Cardiac muscle cell (in vitro differentiated cells and primary cell): ENCODE measurements at regions not wholly inside any gene's neighbourhood (a gene's known extent, or its start where the extent isn't known, plus 50 kb on each side); places are given as distances from the start of the nearest gene placed in this dataset.

ENCODE experiments used
- DNase-seq, 2 donors: peaks; one replicate each; pipeline versions ENCODE4 v3.0.0 to v3.0.0-alpha.2; 2010 to 2017; ENCODE audit warnings: low read depth in 1 of 2, low spot score in 1 of 2
- H3K27ac ChIP-seq: fragments of 200-600 bp; sonication (generic); 2 replicates; pipeline ENCODE4 v1.5.1; 2016
- H3K27me3 ChIP-seq: fragments of 200-600 bp; sonication (generic); 2 replicates; pipeline ENCODE4 v1.6.0; 2016; ENCODE audit warnings: control low read depth
- H3K36me3 ChIP-seq: fragments of 200-600 bp; sonication (generic); 2 replicates; pipeline ENCODE4 v1.5.1; 2016; ENCODE audit warnings: control low read depth
- H3K4me1 ChIP-seq: fragments of 200-600 bp; sonication (generic); 2 replicates; pipeline ENCODE4 v1.8.1; 2017; ENCODE audit warnings: low read depth, mild to moderate bottlenecking, mixed run types
- H3K4me3 ChIP-seq: fragments of 200-600 bp; sonication (generic); 2 replicates; pipeline ENCODE4 v1.5.1; 2016; ENCODE audit warnings: mild to moderate bottlenecking
- H3K9me3 ChIP-seq: fragments of 200-600 bp; sonication (generic); 2 replicates; pipeline ENCODE4 v1.5.1; 2017; ENCODE audit warnings: low read depth, mild to moderate bottlenecking, control low read depth
- TF ChIP-seq, protein P1 (sequence below): IDR thresholded peaks from 2 replicates; pipeline ENCODE4 v1.5.1; 2012; ENCODE audit warnings: low read depth, mild to moderate bottlenecking, low read length

DNA sequence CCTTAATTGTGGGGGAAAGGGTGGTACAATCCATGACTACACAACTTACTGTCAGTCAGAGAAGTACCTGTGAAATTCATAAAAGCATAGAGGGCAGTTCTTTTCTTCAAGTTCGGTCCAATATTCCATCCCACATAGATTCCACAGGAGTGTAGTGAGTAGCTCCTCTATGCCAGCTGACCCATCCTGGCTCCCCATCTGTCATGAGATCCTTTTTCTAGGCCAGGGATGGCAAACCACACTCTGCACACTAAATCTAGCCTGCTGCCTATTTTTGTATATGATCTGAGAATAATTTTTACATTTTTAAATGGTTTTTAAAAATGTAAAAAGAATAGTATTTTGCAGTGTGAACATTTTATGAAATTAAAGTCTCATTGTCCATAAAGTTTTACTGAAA lies 107.0 kb upstream of the TSPAN2 start:
- Histone ChIP-seq H3K4me3 (no peak overlapping the region), H3K36me3 (no peaks in the 10 kb centered on the region), H3K4me1 (peaks cover 3% of the 10 kb centered on the region), H3K9me3 (no peaks in the 10 kb centered on the region), H3K27me3 (no peaks in the 10 kb centered on the region), H3K27ac (no peak overlapping the region)
- DNase-seq: no peak
- TF ChIP-seq, protein P1, sequence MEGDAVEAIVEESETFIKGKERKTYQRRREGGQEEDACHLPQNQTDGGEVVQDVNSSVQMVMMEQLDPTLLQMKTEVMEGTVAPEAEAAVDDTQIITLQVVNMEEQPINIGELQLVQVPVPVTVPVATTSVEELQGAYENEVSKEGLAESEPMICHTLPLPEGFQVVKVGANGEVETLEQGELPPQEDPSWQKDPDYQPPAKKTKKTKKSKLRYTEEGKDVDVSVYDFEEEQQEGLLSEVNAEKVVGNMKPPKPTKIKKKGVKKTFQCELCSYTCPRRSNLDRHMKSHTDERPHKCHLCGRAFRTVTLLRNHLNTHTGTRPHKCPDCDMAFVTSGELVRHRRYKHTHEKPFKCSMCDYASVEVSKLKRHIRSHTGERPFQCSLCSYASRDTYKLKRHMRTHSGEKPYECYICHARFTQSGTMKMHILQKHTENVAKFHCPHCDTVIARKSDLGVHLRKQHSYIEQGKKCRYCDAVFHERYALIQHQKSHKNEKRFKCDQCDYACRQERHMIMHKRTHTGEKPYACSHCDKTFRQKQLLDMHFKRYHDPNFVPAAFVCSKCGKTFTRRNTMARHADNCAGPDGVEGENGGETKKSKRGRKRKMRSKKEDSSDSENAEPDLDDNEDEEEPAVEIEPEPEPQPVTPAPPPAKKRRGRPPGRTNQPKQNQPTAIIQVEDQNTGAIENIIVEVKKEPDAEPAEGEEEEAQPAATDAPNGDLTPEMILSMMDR: no peak

DNA sequence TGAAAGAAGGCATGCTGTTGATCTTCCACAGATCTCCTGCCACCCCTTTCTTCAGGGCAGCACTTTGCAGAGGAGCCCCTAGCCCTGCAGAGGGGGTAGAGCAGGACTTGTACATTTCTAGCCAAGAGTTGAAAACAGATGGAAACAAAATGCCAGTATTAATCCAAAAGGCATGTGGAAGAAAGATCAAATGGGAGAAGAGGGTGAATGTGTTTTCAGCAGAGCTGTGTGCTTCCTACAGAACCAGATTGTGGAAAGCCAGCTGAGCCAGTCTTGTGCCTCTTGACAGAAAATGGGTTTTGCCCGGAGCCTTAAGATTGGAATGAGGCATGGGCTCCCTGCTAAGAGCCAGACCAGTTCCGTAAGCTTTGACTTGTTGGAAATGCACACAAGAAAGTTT lies 105.2 kb upstream of the TSPAN2 start:
- Histone ChIP-seq H3K27ac (no peak overlapping the region), H3K4me1 (peaks cover 12% of the 10 kb centered on the region), H3K27me3 (no peaks in the 10 kb centered on the region), H3K9me3 (no peaks in the 10 kb centered on the region), H3K36me3 (no peaks in the 10 kb centered on the region), H3K4me3 (no peak overlapping the region)
- TF ChIP-seq, protein P1: no peak
- no peak for DNase-seq

DNA sequence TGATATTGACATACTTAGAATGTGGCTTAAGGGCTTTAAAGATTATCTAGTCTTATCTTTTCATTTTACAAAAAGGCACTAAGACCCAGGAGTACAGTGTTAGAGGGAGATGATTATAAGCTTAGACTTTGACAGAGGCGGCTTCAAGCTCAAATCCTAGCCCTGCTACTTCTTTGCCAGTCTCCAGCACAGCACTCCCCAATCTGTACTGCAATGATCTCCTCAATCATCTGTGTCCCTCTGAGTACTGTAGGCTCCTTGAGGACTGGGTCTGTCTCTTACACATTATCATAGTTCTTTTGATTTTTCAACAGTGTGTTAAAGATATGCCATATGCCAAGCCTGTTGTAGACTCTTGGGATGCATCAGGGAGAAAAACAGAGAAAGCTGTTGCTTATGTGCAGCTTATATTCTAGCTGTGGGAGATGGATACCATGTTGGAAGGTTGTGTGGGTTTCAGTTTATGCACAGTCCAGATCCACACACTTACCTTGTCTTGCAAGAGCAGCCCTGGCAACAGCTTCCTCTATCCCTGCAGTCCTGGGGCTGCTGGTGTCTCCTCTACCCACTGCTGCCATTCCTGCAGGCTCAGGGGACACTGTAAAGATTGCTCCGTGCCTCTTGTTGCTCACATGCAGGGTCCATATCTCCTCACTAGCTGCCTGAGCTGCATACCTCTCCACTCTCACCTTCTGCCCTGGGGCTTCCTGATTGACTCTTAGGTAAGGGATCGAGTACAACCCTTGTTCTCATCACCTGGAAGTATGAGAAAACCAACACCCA lies 103.9 kb upstream of the TSPAN2 start:
- Histone ChIP-seq H3K4me3 (no peak overlapping the region), H3K27ac (no peak overlapping the region), H3K4me1 (peaks cover 21% of the 10 kb centered on the region), H3K27me3 (no peaks in the 10 kb centered on the region), H3K36me3 (no peaks in the 10 kb centered on the region), H3K9me3 (no peaks in the 10 kb centered on the region)
- TF ChIP-seq, protein P1: no peak
- DNase-seq: no peak

DNA sequence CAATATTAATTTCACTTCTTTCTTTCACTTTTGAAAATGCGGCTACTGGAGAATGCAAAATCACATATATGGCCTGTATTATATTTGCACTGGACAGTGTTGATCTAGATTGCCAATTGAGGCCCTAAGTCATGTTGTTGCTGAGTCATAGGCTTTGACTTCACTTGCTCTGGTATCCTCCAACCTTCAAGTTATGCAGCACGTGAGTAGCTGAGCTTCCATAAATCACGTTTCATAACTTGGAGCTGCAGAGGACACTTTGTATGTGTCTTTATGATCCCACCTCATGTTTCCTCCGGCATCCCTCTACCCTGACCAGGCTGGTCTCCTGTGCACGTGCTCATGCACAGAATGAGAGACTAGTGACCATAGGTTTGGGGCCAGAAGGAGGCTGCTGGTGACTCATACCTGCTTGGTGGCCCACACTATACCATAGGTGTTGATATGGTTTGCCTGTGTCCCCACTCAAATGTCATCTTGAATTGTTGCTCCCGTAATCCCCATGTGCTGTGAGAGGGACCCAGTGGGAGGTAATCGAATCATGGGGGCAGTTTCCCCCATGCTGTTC lies 103.0 kb upstream of the TSPAN2 start:
- peaks cover 21% of the 10 kb centered on the region for H3K4me1 ChIP-seq
- TF ChIP-seq, protein P1: no peak
- no peak overlapping the region for H3K4me3 ChIP-seq
- DNase-seq: no peak
- H3K36me3 ChIP-seq: no peaks in the 10 kb centered on the region
- H3K27ac ChIP-seq: no peak overlapping the region
- H3K9me3 ChIP-seq: no peaks in the 10 kb centered on the region
- no peaks in the 10 kb centered on the region for H3K27me3 ChIP-seq

DNA sequence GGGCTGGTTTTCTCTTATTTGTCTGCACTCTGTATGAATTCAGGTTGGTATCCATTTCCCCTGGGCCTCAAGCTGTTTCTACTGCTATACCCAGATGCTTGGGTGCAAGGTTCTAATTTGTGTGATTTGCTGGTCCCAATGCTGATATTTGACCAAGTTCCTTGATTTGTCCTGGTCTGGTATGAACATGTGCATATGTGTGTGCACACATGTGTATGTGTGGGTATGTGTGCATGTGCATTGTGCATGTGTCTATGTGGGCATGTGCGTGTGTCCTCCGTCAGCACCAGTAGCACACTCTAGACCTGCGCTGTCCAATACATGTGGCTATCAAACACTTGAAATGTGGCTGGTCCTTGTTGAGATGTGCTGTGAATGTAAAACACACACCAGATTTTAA lies 102.4 kb upstream of the TSPAN2 start:
- Histone ChIP-seq H3K4me3 (no peak overlapping the region), H3K9me3 (no peaks in the 10 kb centered on the region), H3K4me1 (peaks cover 21% of the 10 kb centered on the region), H3K36me3 (no peaks in the 10 kb centered on the region), H3K27ac (no peak overlapping the region), H3K27me3 (no peaks in the 10 kb centered on the region)
- DNase-seq: no peak
- TF ChIP-seq, protein P1: no peak
